ENCODE measurements at regions not wholly inside any gene's neighbourhood (a gene's known extent, or its start where the extent isn't known, plus 50 kb on each side); places are given as distances from the start of the nearest gene placed in this dataset.

- no peaks in the 10 kb centered on the region for H3K9me3 ChIP-seq (ENCODE audit: insufficient read depth, low read depth, low read length)
- no peak overlapping the region for H3K9ac ChIP-seq (ENCODE audit: low read depth, low read length)
- H3K27me3 ChIP-seq (ENCODE audit: insufficient read depth, low read length), result no peaks in the 10 kb centered on the region
- H3K4me1 ChIP-seq (ENCODE audit: insufficient read depth, low read length), result no peaks in the 10 kb centered on the region
- H3K4me3 ChIP-seq (ENCODE audit: low read length), result no peak overlapping the region
- no peak overlapping the region for H3K27ac ChIP-seq (ENCODE audit: low read length)
- H3K36me3 ChIP-seq (ENCODE audit: insufficient read depth, low read depth, low read length), result no peaks in the 10 kb centered on the region
These were observed 210.8 kb upstream of the CTNNB1 start for GRCh38 chr3:40988468-40988867.

DNA sequence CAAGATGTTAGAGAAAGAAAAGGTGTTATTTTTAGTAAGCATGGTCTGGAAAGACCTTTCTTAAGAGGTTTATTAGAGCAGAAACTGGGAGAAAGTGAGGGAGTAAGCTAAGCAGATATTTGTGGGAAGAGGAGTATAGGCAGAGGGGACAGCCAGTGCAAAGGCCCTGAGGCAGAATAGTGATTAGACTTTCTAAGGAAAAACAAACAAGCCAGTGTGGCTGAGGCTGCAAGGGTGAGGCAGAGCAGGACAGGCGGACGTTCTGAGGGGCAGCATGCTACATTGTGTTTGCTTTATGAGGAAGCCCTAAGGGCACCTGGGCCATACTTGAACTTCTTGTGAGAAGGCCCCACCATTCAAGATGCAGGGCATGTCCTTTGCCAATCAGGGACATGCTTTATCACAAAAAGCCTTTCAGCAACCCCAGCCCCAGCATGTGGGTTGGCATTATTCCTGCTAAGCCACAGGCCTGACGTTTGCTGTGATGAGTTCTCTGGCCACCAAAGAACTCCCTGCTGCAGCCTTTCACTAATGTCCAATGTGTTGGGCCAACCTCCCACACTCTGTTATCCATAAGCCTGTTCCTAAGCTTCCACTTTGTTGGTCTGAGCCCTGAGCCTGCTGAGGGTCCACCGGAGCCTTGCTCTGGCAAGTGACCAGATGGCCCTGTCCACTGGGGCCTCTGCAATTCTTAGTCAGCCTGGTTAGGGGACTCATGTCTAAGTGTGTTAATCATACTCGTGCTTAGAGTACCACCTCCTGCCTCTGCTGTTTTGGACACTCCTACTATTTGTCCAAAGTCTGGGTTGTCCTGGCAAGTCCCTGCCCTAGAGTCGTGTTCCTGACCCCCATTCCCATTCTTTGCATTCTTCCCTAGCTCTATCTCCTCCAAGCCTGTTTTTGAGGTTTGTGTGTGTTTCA is 209.9 kb upstream of the CTNNB1 start:
- Histone ChIP-seq H3K4me3 (ENCODE audit: low read length) (no peak overlapping the region), H3K4me1 (ENCODE audit: insufficient read depth, low read length) (no peaks in the 10 kb centered on the region), H3K27ac (ENCODE audit: low read length) (no peak overlapping the region), H3K9me3 (ENCODE audit: insufficient read depth, low read depth, low read length) (no peaks in the 10 kb centered on the region), H3K27me3 (ENCODE audit: insufficient read depth, low read length) (no peaks in the 10 kb centered on the region), H3K36me3 (ENCODE audit: insufficient read depth, low read depth, low read length) (no peaks in the 10 kb centered on the region), H3K9ac (ENCODE audit: low read depth, low read length) (no peak overlapping the region)

- Histone ChIP-seq H3K27me3 (ENCODE audit: insufficient read depth, low read length) (no peaks in the 10 kb centered on the region), H3K9ac (ENCODE audit: low read depth, low read length) (no peak overlapping the region), H3K36me3 (ENCODE audit: insufficient read depth, low read depth, low read length) (no peaks in the 10 kb centered on the region), H3K9me3 (ENCODE audit: insufficient read depth, low read depth, low read length) (no peaks in the 10 kb centered on the region), H3K4me3 (ENCODE audit: low read length) (no peak overlapping the region), H3K4me1 (ENCODE audit: insufficient read depth, low read length) (no peaks in the 10 kb centered on the region), H3K27ac (ENCODE audit: low read length) (no peak overlapping the region)
These were observed 209.2 kb upstream of the CTNNB1 start for GRCh38 chr3:40990062-40990456.

GRCh38 chr3:40992023-40992422 is 207.3 kb upstream of the CTNNB1 start:
- Histone ChIP-seq H3K36me3 (ENCODE audit: insufficient read depth, low read depth, low read length) (no peaks in the 10 kb centered on the region), H3K9me3 (ENCODE audit: insufficient read depth, low read depth, low read length) (no peaks in the 10 kb centered on the region), H3K27me3 (ENCODE audit: insufficient read depth, low read length) (no peaks in the 10 kb centered on the region), H3K4me1 (ENCODE audit: insufficient read depth, low read length) (peaks cover 15% of the 10 kb centered on the region; the same call in 1 of the 2 replicates), H3K9ac (ENCODE audit: low read depth, low read length) (no peak overlapping the region), H3K4me3 (ENCODE audit: low read length) (no peak overlapping the region), H3K27ac (ENCODE audit: low read length) (no peak overlapping the region)

GRCh38 chr3:40994611-40995010 is 204.7 kb upstream of the CTNNB1 start:
- no peak overlapping the region for H3K27ac ChIP-seq (ENCODE audit: low read length)

GRCh38 chr3:40995271-40995670 is 204.0 kb upstream of the CTNNB1 start:
- Histone ChIP-seq H3K27ac (ENCODE audit: low read length) (no peak overlapping the region), H3K36me3 (ENCODE audit: insufficient read depth, low read depth, low read length) (no peaks in the 10 kb centered on the region), H3K4me3 (ENCODE audit: low read length) (no peak overlapping the region), H3K4me1 (ENCODE audit: insufficient read depth, low read length) (peaks cover 19% of the 10 kb centered on the region; the same call in 1 of the 2 replicates), H3K9ac (ENCODE audit: low read depth, low read length) (no peak overlapping the region), H3K9me3 (ENCODE audit: insufficient read depth, low read depth, low read length) (no peaks in the 10 kb centered on the region), H3K27me3 (ENCODE audit: insufficient read depth, low read length) (no peaks in the 10 kb centered on the region)

More at GRCh38 chr3:40994611-40995010, 204.7 kb upstream of the CTNNB1 start:
- Histone ChIP-seq H3K4me1 (ENCODE audit: insufficient read depth, low read length) (peaks cover 19% of the 10 kb centered on the region; the same call in 1 of the 2 replicates), H3K4me3 (ENCODE audit: low read length) (no peak overlapping the region), H3K36me3 (ENCODE audit: insufficient read depth, low read depth, low read length) (no peaks in the 10 kb centered on the region), H3K27me3 (ENCODE audit: insufficient read depth, low read length) (no peaks in the 10 kb centered on the region), H3K9me3 (ENCODE audit: insufficient read depth, low read depth, low read length) (no peaks in the 10 kb centered on the region), H3K9ac (ENCODE audit: low read depth, low read length) (no peak overlapping the region)

DNA sequence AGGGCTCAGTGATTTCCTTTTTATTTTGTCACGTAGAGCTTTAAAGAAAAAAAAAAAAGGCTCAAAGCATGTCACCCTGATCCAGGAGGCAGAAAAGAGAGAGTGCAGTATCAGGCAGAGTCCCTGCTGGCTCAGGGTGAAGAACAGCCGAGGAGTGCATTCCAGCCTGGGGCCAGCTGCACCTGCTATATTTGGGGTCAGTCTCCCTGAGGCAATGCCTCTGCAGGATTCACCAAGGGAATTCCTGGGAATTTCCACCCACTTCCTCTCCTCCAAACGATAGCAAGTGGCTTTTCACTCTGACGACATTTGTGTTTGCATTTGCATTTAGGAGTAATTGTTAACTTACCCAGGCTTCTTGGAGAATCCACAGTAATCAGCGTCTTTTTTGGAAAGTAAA is 202.9 kb upstream of the CTNNB1 start:
- H3K9ac ChIP-seq (ENCODE audit: low read depth, low read length), result no peak overlapping the region
- no peak overlapping the region for H3K4me3 ChIP-seq (ENCODE audit: low read length)
- no peak overlapping the region for H3K27ac ChIP-seq (ENCODE audit: low read length)
- no peaks in the 10 kb centered on the region for H3K27me3 ChIP-seq (ENCODE audit: insufficient read depth, low read length)
- peaks cover 22% of the 10 kb centered on the region; the same call in 1 of the 2 replicates for H3K4me1 ChIP-seq (ENCODE audit: insufficient read depth, low read length)
- H3K36me3 ChIP-seq (ENCODE audit: insufficient read depth, low read depth, low read length), result no peaks in the 10 kb centered on the region
- no peaks in the 10 kb centered on the region for H3K9me3 ChIP-seq (ENCODE audit: insufficient read depth, low read depth, low read length)

DNA sequence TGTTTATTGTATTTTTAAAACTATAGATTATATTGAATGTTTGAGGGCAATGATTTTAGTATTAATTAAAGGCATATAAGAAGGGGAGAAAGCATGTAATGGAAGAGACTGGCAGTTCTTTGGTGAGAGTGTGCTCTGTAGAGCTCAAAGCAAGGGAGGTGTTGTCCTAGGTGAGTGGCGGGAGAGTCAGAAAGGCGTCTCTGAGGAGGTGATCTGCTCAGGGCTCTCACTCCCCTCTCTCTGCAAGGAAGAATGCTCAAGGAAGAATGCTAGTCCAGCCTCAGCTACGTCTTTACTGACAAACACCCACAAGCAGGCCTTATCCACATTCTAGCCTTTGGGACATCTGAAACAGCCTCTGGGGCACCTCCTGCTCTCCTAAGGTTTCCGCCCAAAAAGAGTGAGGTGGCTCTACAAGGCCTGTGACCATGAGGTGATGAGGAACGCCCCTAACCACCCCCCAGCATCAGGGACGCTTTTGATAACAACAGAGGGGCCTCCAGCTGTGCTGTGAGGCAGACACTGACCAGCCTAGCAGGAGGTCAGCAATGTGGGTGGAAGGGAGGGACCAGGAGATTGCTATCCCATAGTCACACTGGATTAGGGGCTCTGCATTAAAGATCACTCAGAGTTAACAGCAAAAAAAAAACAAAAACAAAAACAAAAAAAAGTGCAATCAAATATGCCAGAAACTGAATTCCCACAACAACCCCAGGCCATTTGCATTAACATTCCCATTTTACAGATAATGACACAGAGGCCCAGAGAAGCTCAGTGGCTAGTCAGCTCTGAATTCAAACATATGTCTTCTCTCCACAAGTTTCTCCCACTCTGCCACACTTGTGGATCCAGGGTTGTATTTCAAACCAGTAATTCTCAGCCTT is 202.2 kb upstream of the CTNNB1 start:
- Histone ChIP-seq H3K9ac (ENCODE audit: low read depth, low read length) (no peak overlapping the region), H3K27ac (ENCODE audit: low read length) (no peak overlapping the region)

GRCh38 chr3:40997711-40998519 is 201.4 kb upstream of the CTNNB1 start:
- Histone ChIP-seq H3K9me3 (ENCODE audit: insufficient read depth, low read depth, low read length) (no peaks in the 10 kb centered on the region), H3K27me3 (ENCODE audit: insufficient read depth, low read length) (no peaks in the 10 kb centered on the region), H3K27ac (ENCODE audit: low read length) (no peak overlapping the region), H3K4me3 (ENCODE audit: low read length) (no peak overlapping the region), H3K9ac (ENCODE audit: low read depth, low read length) (no peak overlapping the region), H3K4me1 (ENCODE audit: insufficient read depth, low read length) (peaks cover 28% of the 10 kb centered on the region; the same call in 1 of the 2 replicates), H3K36me3 (ENCODE audit: insufficient read depth, low read depth, low read length) (no peaks in the 10 kb centered on the region)

More for the DNA sequence above, 202.2 kb upstream of the CTNNB1 start:
- Histone ChIP-seq H3K36me3 (ENCODE audit: insufficient read depth, low read depth, low read length) (no peaks in the 10 kb centered on the region), H3K4me3 (ENCODE audit: low read length) (no peak overlapping the region), H3K27me3 (ENCODE audit: insufficient read depth, low read length) (no peaks in the 10 kb centered on the region), H3K4me1 (ENCODE audit: insufficient read depth, low read length) (peaks cover 28% of the 10 kb centered on the region; the same call in 1 of the 2 replicates), H3K9me3 (ENCODE audit: insufficient read depth, low read depth, low read length) (no peaks in the 10 kb centered on the region)

DNA sequence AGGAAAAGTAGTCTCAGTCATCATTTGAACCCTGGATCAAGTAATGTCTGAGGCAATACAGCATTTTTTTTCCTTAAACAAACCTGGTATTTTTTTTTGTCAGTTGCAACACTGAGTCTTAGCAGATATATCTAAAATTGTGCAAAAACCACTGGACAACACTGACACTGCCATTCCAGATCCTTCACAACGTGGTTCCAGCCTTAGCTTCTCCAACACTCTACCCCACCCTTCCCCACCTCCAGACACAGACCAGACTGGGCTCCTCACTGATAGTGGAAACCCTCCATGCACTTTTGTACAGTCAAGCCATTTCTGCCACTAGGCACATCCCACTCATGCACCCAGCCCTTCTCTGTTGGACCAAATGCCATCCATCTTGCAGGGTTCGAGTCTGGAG is 199.6 kb upstream of the CTNNB1 start:
- H3K9me3 ChIP-seq (ENCODE audit: insufficient read depth, low read depth, low read length), result no peaks in the 10 kb centered on the region

DNA sequence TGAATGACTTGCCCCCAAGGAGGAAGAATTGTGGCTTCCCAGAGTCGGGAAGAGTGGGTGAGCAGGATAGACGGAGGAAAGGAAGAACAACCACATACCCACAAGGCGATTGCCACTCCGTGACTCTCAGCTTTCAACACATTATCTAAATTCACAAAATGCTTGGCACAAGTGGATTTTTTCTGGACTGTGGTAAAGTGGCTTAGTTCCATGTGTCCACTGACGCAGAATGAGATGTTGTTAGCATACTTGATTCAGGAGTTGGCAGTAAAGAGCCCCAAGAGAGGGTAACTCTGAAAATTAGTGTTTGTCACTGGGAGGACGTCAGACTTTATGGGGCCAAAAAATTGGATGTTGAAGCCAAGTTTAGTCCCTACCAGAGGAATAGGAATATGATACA is 198.8 kb upstream of the CTNNB1 start:
- Histone ChIP-seq H3K36me3 (ENCODE audit: insufficient read depth, low read depth, low read length) (no peaks in the 10 kb centered on the region), H3K9me3 (ENCODE audit: insufficient read depth, low read depth, low read length) (no peaks in the 10 kb centered on the region), H3K27me3 (ENCODE audit: insufficient read depth, low read length) (no peaks in the 10 kb centered on the region), H3K9ac (ENCODE audit: low read depth, low read length) (no peak overlapping the region), H3K27ac (ENCODE audit: low read length) (no peak overlapping the region), H3K4me1 (ENCODE audit: insufficient read depth, low read length) (peaks cover 28% of the 10 kb centered on the region; the same call in 1 of the 2 replicates), H3K4me3 (ENCODE audit: low read length) (no peak overlapping the region)

More for the DNA sequence above, 199.6 kb upstream of the CTNNB1 start:
- no peak overlapping the region for H3K4me3 ChIP-seq (ENCODE audit: low read length)
- H3K9ac ChIP-seq (ENCODE audit: low read depth, low read length), result no peak overlapping the region
- H3K36me3 ChIP-seq (ENCODE audit: insufficient read depth, low read depth, low read length), result no peaks in the 10 kb centered on the region
- no peak overlapping the region for H3K27ac ChIP-seq (ENCODE audit: low read length)
- no peaks in the 10 kb centered on the region for H3K27me3 ChIP-seq (ENCODE audit: insufficient read depth, low read length)
- peaks cover 28% of the 10 kb centered on the region; the same call in 1 of the 2 replicates for H3K4me1 ChIP-seq (ENCODE audit: insufficient read depth, low read length)

Data from iPS-20b (cell line).